ENCODE measurements at regions not wholly inside any gene's neighbourhood (a gene's known extent, or its start where the extent isn't known, plus 50 kb on each side); places are given as distances from the start of the nearest gene placed in this dataset.
"Not testable (repeated sequence)": the region's sequence is repeated elsewhere in the genome, so short reads cannot be mapped to it uniquely, and the experiment has no call there.

DNA sequence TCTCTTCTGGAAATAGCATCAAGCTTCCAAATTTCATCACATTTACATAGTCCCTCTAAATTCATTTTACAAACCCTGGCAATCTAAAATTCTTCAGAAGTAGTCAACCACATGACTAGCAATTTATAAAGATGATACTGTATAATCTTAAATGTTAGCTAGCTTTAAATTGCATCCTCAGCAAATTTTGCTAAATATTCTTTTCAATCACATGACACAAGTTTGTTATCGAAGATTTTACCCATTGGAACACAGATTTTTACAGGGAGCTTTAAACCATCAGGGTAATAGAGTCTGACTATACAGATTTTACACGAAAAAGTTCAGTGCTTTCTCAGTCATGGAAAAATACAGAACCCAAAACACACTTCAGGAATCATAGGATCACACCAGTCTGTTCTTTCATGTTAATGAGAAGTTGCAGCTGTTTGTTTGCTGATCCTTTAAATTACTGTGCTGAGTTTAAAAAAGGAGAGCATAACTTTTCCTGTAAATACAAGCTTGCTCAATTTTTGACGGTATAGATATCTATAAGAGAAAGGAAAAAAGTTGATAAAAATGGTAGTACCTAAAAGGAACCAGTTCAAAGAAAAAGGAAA lies 445.8 kb upstream of the ADGRB3 start:
- DNase-seq (no peak), FAIRE-seq (no peak), ATAC-seq (no peak)
- intact Hi-C loops (cut with DNase I), result no loop called here
- TF ChIP-seq, protein P1, sequence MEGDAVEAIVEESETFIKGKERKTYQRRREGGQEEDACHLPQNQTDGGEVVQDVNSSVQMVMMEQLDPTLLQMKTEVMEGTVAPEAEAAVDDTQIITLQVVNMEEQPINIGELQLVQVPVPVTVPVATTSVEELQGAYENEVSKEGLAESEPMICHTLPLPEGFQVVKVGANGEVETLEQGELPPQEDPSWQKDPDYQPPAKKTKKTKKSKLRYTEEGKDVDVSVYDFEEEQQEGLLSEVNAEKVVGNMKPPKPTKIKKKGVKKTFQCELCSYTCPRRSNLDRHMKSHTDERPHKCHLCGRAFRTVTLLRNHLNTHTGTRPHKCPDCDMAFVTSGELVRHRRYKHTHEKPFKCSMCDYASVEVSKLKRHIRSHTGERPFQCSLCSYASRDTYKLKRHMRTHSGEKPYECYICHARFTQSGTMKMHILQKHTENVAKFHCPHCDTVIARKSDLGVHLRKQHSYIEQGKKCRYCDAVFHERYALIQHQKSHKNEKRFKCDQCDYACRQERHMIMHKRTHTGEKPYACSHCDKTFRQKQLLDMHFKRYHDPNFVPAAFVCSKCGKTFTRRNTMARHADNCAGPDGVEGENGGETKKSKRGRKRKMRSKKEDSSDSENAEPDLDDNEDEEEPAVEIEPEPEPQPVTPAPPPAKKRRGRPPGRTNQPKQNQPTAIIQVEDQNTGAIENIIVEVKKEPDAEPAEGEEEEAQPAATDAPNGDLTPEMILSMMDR (IDR thresholded peaks at IDR 0.05), result no peak
- no peaks in the 10 kb centered on the region for H3K4me1 ChIP-seq
- H3K4me3 ChIP-seq, result no peak overlapping the region
- H3K27ac ChIP-seq, result no peak overlapping the region
- no peaks in the 10 kb centered on the region for H3K27me3 ChIP-seq
- no peaks in the 10 kb centered on the region for H3K36me3 ChIP-seq
- 28 to 37% methylated on average over 3 of the region's 3 CpGs for WGBS, 2 donors
- H3K9me3 ChIP-seq, result no peaks in the 10 kb centered on the region

DNA sequence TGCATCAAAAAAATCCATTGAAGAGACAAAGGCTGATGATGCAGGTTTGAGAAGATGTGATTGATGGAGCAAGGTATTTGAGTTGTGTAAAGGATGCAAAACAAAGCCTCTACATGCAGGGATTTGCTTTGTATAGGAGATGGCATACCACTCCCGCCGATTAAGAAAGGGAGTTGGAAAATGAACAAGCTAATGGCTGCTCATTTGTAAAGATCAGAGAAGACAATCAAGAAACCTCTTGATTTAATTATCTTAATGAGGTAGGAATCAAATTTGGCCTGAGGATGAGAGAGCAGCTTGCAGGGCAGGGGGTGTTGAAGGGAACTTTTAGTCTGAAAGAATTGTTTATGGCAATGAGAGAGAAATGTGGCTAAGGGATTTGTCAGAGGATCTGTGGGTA lies 448.2 kb upstream of the ADGRB3 start:
- intact Hi-C loops (cut with DNase I), result no loop called here
- ATAC-seq (no peak), DNase-seq (no peak), FAIRE-seq (no peak)
- Histone ChIP-seq H3K4me3 (no peak overlapping the region), H3K4me1 (no peaks in the 10 kb centered on the region), H3K9me3 (no peaks in the 10 kb centered on the region), H3K27ac (no peak overlapping the region), H3K27me3 (no peaks in the 10 kb centered on the region), H3K36me3 (no peaks in the 10 kb centered on the region)
- 63 to 83% methylated on average over 2 of the region's 2 CpGs for WGBS, 2 donors
- TF ChIP-seq, protein P1 (IDR thresholded peaks at IDR 0.05), result no peak

DNA sequence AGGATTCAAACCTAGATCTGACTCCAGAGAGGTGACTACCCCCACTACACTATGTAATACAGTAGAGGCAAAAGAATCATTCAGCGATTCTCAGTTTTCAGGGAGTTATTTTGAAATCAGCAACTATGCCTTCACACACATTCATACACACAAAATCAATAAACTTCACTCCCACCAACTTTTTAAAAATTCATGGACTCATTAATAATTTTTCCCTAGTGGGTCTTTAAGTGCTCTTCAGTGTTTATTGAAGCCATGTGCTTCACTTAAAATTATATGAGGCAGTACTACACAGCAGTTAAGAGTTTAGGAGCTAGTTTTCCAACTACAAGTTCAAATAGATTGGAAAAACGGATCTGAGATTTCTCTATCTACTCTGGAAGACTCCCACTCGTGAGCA lies 452.7 kb upstream of the ADGRB3 start:
- H3K9me3 ChIP-seq, result no peaks in the 10 kb centered on the region
- no peaks in the 10 kb centered on the region for H3K4me1 ChIP-seq
- intact Hi-C loops (cut with DNase I), result no loop called here
- H3K27ac ChIP-seq, result no peak overlapping the region
- ATAC-seq, result no peak
- H3K36me3 ChIP-seq, result no peaks in the 10 kb centered on the region
- H3K4me3 ChIP-seq, result no peak overlapping the region
- no peak for DNase-seq
- no peaks in the 10 kb centered on the region for H3K27me3 ChIP-seq
- TF ChIP-seq, protein P1 (IDR thresholded peaks at IDR 0.05), result no peak
- no peak for FAIRE-seq
- WGBS, 2 donors, result 30 to 43% methylated on average over 3 of the region's 3 CpGs

DNA sequence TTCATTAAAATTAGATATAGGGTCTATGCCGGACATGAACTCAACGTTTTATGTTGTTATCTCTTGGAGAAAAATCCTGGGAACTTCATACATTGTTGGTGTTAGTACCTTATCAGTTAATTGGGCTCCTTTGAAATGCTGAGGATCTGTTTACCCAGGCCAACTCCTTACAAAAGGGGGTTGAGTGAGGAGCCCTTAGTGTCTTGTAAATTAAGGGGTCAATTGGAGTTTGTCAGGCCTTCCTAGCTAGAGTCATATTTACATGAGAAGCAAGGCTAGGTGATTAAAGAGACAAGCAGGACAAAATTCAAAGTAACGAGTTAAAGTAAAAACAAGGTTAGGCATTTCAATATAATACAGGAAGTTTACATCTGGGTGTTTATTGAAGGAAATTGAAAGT lies 454.1 kb upstream of the ADGRB3 start:
- H3K9me3 ChIP-seq; H3K4me1 ChIP-seq; FAIRE-seq; H3K27ac ChIP-seq; H3K27me3 ChIP-seq; intact Hi-C loops (cut with DNase I); H3K36me3 ChIP-seq; H3K4me3 ChIP-seq; ATAC-seq; DNase-seq: not testable (repeated sequence)
- 20 to 24% methylated on average over 3 of the region's 3 CpGs for WGBS, 2 donors

DNA sequence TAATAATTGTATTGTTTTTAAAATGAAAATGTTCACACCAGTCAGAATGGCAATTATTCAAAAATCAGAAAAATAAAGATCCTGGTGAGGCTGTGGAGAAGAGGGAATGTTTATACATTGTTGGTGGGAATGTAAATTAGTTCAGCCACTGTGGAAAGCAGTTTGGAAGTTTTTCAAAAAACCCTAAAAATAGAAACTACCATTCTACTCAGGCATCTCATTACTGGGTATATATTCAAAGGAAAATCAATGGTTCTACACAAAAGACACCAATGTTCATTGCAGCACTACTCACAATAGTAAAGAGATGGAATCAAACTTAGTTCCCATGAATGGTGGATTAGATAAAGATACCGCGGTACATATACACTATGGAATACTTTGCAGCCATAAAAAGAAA lies 461.5 kb upstream of the ADGRB3 start:
- Histone ChIP-seq H3K36me3 (no peaks in the 10 kb centered on the region), H3K27me3 (no peaks in the 10 kb centered on the region), H3K9me3 (no peaks in the 10 kb centered on the region), H3K27ac (no peak overlapping the region), H3K4me1 (no peaks in the 10 kb centered on the region), H3K4me3 (no peak overlapping the region)
- TF ChIP-seq, protein P1 (IDR thresholded peaks at IDR 0.05), result no peak
- DNase-seq (no peak), FAIRE-seq (no peak), ATAC-seq (no peak)
- intact Hi-C loops (cut with DNase I), result no loop called here
- 68 to 72% methylated on average over 2 of the region's 2 CpGs for WGBS, 2 donors

Measured in pancreas (tissue), 10 donors.